ENCODE measurements at regions not wholly inside any gene's neighbourhood (a gene's known extent, or its start where the extent isn't known, plus 50 kb on each side); places are given as distances from the start of the nearest gene placed in this dataset.

GRCh38 chr14:83611491-83611890, 1918.5 kb upstream of the FLRT2 start:
- ATAC-seq (no peak), DNase-seq (ENCODE audit: low read depth, low spot score) (no peak)
- no peaks in the 10 kb centered on the region for H3K36me3 ChIP-seq (ENCODE audit: control insufficient read depth, insufficient read depth, low read length)
- no peak overlapping the region for H3K27ac ChIP-seq (ENCODE audit: low read length)
- H3K9me3 ChIP-seq (ENCODE audit: control insufficient read depth, insufficient read depth, low read depth, low read length) = no peaks in the 10 kb centered on the region
- no peaks in the 10 kb centered on the region for H3K27me3 ChIP-seq (ENCODE audit: control insufficient read depth, insufficient read depth, low read length)
- CTCF ChIA-PET = no interaction called here
- no peaks in the 10 kb centered on the region for H3K4me1 ChIP-seq (ENCODE audit: control insufficient read depth, insufficient read depth, low read length)
- intact Hi-C loops (cut with micrococcal nuclease; ENCODE audit: unreplicated experiment) (no loop called here), in situ Hi-C loops (cut with HindIII; ENCODE audit: low pct_unique_long_range_greater_than_20kb, low sequenced_read_pairs) (no loop called here)
- TF ChIP-seq CTCF (IDR thresholded peaks at IDR 0.05) = no peak
- TF ChIP-seq, protein P1, sequence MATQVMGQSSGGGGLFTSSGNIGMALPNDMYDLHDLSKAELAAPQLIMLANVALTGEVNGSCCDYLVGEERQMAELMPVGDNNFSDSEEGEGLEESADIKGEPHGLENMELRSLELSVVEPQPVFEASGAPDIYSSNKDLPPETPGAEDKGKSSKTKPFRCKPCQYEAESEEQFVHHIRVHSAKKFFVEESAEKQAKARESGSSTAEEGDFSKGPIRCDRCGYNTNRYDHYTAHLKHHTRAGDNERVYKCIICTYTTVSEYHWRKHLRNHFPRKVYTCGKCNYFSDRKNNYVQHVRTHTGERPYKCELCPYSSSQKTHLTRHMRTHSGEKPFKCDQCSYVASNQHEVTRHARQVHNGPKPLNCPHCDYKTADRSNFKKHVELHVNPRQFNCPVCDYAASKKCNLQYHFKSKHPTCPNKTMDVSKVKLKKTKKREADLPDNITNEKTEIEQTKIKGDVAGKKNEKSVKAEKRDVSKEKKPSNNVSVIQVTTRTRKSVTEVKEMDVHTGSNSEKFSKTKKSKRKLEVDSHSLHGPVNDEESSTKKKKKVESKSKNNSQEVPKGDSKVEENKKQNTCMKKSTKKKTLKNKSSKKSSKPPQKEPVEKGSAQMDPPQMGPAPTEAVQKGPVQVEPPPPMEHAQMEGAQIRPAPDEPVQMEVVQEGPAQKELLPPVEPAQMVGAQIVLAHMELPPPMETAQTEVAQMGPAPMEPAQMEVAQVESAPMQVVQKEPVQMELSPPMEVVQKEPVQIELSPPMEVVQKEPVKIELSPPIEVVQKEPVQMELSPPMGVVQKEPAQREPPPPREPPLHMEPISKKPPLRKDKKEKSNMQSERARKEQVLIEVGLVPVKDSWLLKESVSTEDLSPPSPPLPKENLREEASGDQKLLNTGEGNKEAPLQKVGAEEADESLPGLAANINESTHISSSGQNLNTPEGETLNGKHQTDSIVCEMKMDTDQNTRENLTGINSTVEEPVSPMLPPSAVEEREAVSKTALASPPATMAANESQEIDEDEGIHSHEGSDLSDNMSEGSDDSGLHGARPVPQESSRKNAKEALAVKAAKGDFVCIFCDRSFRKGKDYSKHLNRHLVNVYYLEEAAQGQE (IDR thresholded peaks at IDR 0.05; ENCODE audit: insufficient read depth in 1 of 2, low read depth in 2 of 2, low read length in 1 of 2) = no peak
- no TSS peak for BruUV-seq (replicated peaks)
- H3K4me3 ChIP-seq (ENCODE audit: low read depth in 2 of 2, low read length in 2 of 2) = no peak overlapping the region
- POLR2A ChIA-PET = no interaction called here

DNA sequence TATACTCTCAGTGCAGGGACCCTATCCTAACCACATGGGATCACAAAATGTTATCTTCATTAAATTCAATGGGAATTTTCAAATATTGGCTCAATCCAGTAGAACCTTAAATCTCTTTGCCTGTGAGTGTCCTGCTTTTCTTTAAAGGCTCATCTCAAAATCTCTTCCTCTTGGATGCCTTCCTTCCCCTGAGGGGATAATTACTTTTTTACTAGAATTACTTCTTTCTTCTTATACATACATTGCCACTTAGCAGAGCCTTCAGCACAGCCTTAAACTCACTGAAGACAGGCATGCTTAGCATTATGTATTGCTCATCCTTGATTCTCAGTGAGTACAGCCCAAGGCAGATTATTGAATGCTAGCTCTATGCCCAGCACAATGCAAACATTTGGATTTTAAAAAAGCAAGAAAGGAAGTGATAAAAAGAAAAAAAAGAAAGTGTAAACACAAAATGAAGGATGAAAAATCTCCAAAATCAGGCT, 1918.0 kb upstream of the FLRT2 start:
- Histone ChIP-seq H3K27ac (ENCODE audit: low read length) (no peak overlapping the region), H3K4me1 (ENCODE audit: control insufficient read depth, insufficient read depth, low read length) (no peaks in the 10 kb centered on the region), H3K36me3 (ENCODE audit: control insufficient read depth, insufficient read depth, low read length) (no peaks in the 10 kb centered on the region), H3K9me3 (ENCODE audit: control insufficient read depth, insufficient read depth, low read depth, low read length) (no peaks in the 10 kb centered on the region), H3K4me3 (ENCODE audit: low read depth in 2 of 2, low read length in 2 of 2) (no peak overlapping the region), H3K27me3 (ENCODE audit: control insufficient read depth, insufficient read depth, low read length) (no peaks in the 10 kb centered on the region)
- ChIA-PET POLR2A (no interaction called here), CTCF (no interaction called here)
- in situ Hi-C loops (cut with HindIII; ENCODE audit: low pct_unique_long_range_greater_than_20kb, low sequenced_read_pairs) (no loop called here), intact Hi-C loops (cut with micrococcal nuclease; ENCODE audit: unreplicated experiment) (no loop called here)
- no peak for ATAC-seq
- DNase-seq (ENCODE audit: low read depth, low spot score) = no peak
- TF ChIP-seq, protein P1 (IDR thresholded peaks at IDR 0.05; ENCODE audit: insufficient read depth in 1 of 2, low read depth in 2 of 2, low read length in 1 of 2) = no peak
- TF ChIP-seq CTCF (IDR thresholded peaks at IDR 0.05) = no peak
- no peak for TF ChIP-seq POLR2AphosphoS5 (IDR thresholded peaks at IDR 0.05; ENCODE audit: low read depth, low read length)
- no TSS peak for BruUV-seq (replicated peaks)
